ENCODE measurements at regions not wholly inside any gene's neighbourhood (a gene's known extent, or its start where the extent isn't known, plus 50 kb on each side); places are given as distances from the start of the nearest gene placed in this dataset.

- no peak overlapping the region for H3K4me3 ChIP-seq (ENCODE audit: low read depth in 1 of 3, low read length in 3 of 3)
- no peak overlapping the region for H3K9ac ChIP-seq (ENCODE audit: low read depth in 1 of 2, low read length in 2 of 2)
- H3K36me3 ChIP-seq (ENCODE audit: control insufficient read depth in 4 of 4, insufficient read depth in 3 of 4, low read depth in 1 of 4, low read length in 3 of 4) = no peaks in the 10 kb centered on the region
- H3K9me3 ChIP-seq (ENCODE audit: control insufficient read depth in 4 of 4, low read length in 3 of 4) = no peaks in the 10 kb centered on the region
- H3K27ac ChIP-seq (ENCODE audit: low read depth in 1 of 2, low read length in 2 of 2) = no peak overlapping the region
- no peak for DNase-seq (ENCODE audit: low spot score)
- H3K27me3 ChIP-seq (ENCODE audit: control insufficient read depth in 4 of 4, insufficient read depth in 4 of 4, low read length in 3 of 4) = no peaks in the 10 kb centered on the region
- 89% methylated on average over 7 of the region's 7 CpGs for WGBS
- no peaks in the 10 kb centered on the region for H3K4me1 ChIP-seq (ENCODE audit: control insufficient read depth in 4 of 4, insufficient read depth in 4 of 4, low read length in 3 of 4)
- no peak for TF ChIP-seq ZBTB33 (IDR thresholded peaks at IDR 0.05)
Measured at GRCh38 chr5:124816381-124816780, 69.9 kb upstream of the ZNF608 start.

GRCh38 chr5:124819201-124819600 lies 72.8 kb upstream of the ZNF608 start:
- H3K36me3 ChIP-seq (ENCODE audit: control insufficient read depth in 4 of 4, insufficient read depth in 3 of 4, low read depth in 1 of 4, low read length in 3 of 4) = no peaks in the 10 kb centered on the region
- H3K27ac ChIP-seq (ENCODE audit: low read depth in 1 of 2, low read length in 2 of 2) = no peak overlapping the region
- no peak for TF ChIP-seq TAF1 (conservative IDR thresholded peaks at IDR 0.05)
- TF ChIP-seq NR2F2 (IDR thresholded peaks at IDR 0.05) = no peak
- TF ChIP-seq GABPA (IDR thresholded peaks at IDR 0.05 in 1 of 2, conservative IDR thresholded peaks at IDR 0.05 in 1 of 2) = no peak
- no peak for TF ChIP-seq ATF3 (IDR thresholded peaks at IDR 0.05)
- TF ChIP-seq RAD21 (IDR thresholded peaks at IDR 0.05) = no peak
- TF ChIP-seq YY1 (IDR thresholded peaks at IDR 0.05) = no peak
- no peak for TF ChIP-seq REST (IDR thresholded peaks at IDR 0.05)
- TF ChIP-seq HNF4G (IDR thresholded peaks at IDR 0.05) = no peak
- no peak for TF ChIP-seq MAX (IDR thresholded peaks at IDR 0.05)
- TF ChIP-seq HNF4A (conservative IDR thresholded peaks at IDR 0.05) = no peak
- no peak for TF ChIP-seq CTCF (IDR thresholded peaks at IDR 0.05; ENCODE audit: low read depth, low read length, missing input control)
- TF ChIP-seq RXRA (IDR thresholded peaks at IDR 0.05) = no peak
- no peak for TF ChIP-seq EGR1 (IDR thresholded peaks at IDR 0.05; ENCODE audit: low read depth in 2 of 2)
- no peak for TF ChIP-seq JUND (IDR thresholded peaks at IDR 0.05)
- TF ChIP-seq FOXA2 (IDR thresholded peaks at IDR 0.05) = no peak
- TF ChIP-seq ZBTB33 (IDR thresholded peaks at IDR 0.05) = no peak
- no peak for TF ChIP-seq SP1 (IDR thresholded peaks at IDR 0.05)
- no peak for TF ChIP-seq FOXA1 (IDR thresholded peaks at IDR 0.05)
- no peak overlapping the region for H3K4me3 ChIP-seq (ENCODE audit: low read depth in 1 of 3, low read length in 3 of 3)
- no peak overlapping the region for H3K9ac ChIP-seq (ENCODE audit: low read depth in 1 of 2, low read length in 2 of 2)
- no peaks in the 10 kb centered on the region for H3K27me3 ChIP-seq (ENCODE audit: control insufficient read depth in 4 of 4, insufficient read depth in 4 of 4, low read length in 3 of 4)
- no peaks in the 10 kb centered on the region for H3K4me1 ChIP-seq (ENCODE audit: control insufficient read depth in 4 of 4, insufficient read depth in 4 of 4, low read length in 3 of 4)
- no peak for DNase-seq (ENCODE audit: low spot score)
- H3K9me3 ChIP-seq (ENCODE audit: control insufficient read depth in 4 of 4, low read length in 3 of 4) = no peaks in the 10 kb centered on the region
- WGBS = 86% methylated on average over 3 of the region's 3 CpGs

Measured in liver (tissue), 8 donors.